ENCODE measurements at regions not wholly inside any gene's neighbourhood (a gene's known extent, or its start where the extent isn't known, plus 50 kb on each side); places are given as distances from the start of the nearest gene placed in this dataset.
A peak's percentile ranks its signal among the peaks of the same experiment; 100 is the strongest.
"Not testable (repeated sequence)": the region's sequence is repeated elsewhere in the genome, so short reads cannot be mapped to it uniquely, and the experiment has no call there.

GRCh38 chr7:149930374-149931068, 56.8 kb downstream of the ATP6V0E2 start:
- not testable (repeated sequence) for DNase-seq

GRCh38 chr7:149933776-149934175, 60.0 kb downstream of the ATP6V0E2 start:
- not testable (repeated sequence) for DNase-seq

GRCh38 chr7:149947346-149947745, 73.6 kb downstream of the ATP6V0E2 start:
- not testable (repeated sequence) for DNase-seq

GRCh38 chr7:149948444-149948843, 74.7 kb downstream of the ATP6V0E2 start:
- DNase-seq = not testable (repeated sequence)

GRCh38 chr7:149949863-149950577, 76.3 kb downstream of the ATP6V0E2 start:
- not testable (repeated sequence) for DNase-seq

- DNase-seq = not testable (repeated sequence)
These were observed 76.8 kb downstream of the ATP6V0E2 start for GRCh38 chr7:149950578-149950924.

- DNase-seq = not testable (repeated sequence)
These were observed 77.8 kb downstream of the ATP6V0E2 start for GRCh38 chr7:149951579-149951978.

- DNase-seq = not testable (repeated sequence)
These were observed 85.1 kb downstream of the ATP6V0E2 start for GRCh38 chr7:149958880-149959279.

GRCh38 chr7:149960863-149961262, 87.1 kb downstream of the ATP6V0E2 start:
- peak; percentile 3 to 15 for DNase-seq

GRCh38 chr7:149961878-149962277, 88.1 kb downstream of the ATP6V0E2 start:
- not testable (repeated sequence) for DNase-seq

- not testable (repeated sequence) for DNase-seq
These were observed 89.0 kb downstream of the ATP6V0E2 start for GRCh38 chr7:149962685-149963319.

- DNase-seq = not testable (repeated sequence)
These were observed 90.2 kb downstream of the ATP6V0E2 start for GRCh38 chr7:149963985-149964384.

- peak; percentile 31 to 55 for DNase-seq
These were observed 92.7 kb downstream of the ATP6V0E2 start for GRCh38 chr7:149966444-149966843.

- DNase-seq = not testable (repeated sequence)
These were observed 99.2 kb downstream of the ATP6V0E2 start for GRCh38 chr7:149972977-149973376.

- not testable (repeated sequence) for DNase-seq
These were observed 99.9 kb downstream of the ATP6V0E2 start for GRCh38 chr7:149973681-149974080.

- not testable (repeated sequence) for DNase-seq
These were observed 101.8 kb downstream of the ATP6V0E2 start for GRCh38 chr7:149975608-149976007.

- not testable (repeated sequence) for DNase-seq
These were observed 104.8 kb downstream of the ATP6V0E2 start for GRCh38 chr7:149978537-149978936.

GRCh38 chr7:149978944-149979343, 105.2 kb downstream of the ATP6V0E2 start:
- not testable (repeated sequence) for DNase-seq

GRCh38 chr7:149982537-149983112, 108.9 kb downstream of the ATP6V0E2 start:
- peak in 1 of 2 donors; percentile 26 for DNase-seq

- not testable (repeated sequence) for DNase-seq
These were observed 113.1 kb downstream of the ATP6V0E2 start for GRCh38 chr7:149986866-149987265.

GRCh38 chr7:149991652-149992302, 118.0 kb downstream of the ATP6V0E2 start:
- not testable (repeated sequence) for DNase-seq

- DNase-seq = not testable (repeated sequence)
These were observed 118.6 kb downstream of the ATP6V0E2 start for GRCh38 chr7:149992366-149992765.
